OCI-M2 (cell line): ENCODE measurements at regions not wholly inside any gene's neighbourhood (a gene's known extent, or its start where the extent isn't known, plus 50 kb on each side); places are given as distances from the start of the nearest gene placed in this dataset.

Experiments
- DNase-seq: peaks from one replicate; lab custom pipeline; 2025; ENCODE audit not compliant: unreplicated experiment; lab: John Stamatoyannopoulos, UW

GRCh38 chr16:87075319-87075860, 241.8 kb downstream of the C16orf95 start:
- DNase-seq = no peak

DNA sequence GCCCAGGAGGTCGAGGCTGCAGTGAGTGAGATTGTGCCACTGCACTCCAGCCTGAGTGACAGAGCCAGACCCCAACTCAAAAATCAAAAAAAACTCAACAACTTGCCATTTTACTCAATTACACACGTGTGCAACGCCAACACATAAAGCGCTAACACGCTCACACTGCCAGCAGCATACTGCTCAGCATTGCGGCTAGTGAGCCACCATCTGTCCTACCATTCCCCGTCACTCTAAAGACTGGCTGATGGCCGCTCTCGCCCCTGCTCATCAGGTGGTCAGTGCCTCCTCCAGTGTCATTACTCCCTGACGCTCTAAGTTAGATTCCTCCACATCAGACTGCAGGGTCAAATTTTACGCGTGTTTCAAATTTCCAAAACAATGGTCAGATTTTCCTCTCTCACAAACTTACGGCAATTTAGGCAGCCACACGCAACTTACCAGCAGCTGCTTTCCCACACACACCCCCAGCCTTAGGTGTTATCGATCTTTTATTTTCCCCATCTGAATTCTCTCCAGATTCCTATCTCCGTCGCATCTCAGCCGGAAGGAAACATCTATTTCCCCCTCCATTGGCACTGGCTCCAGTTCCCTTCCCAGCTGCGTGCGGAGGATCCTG, 240.8 kb downstream of the C16orf95 start:
- DNase-seq = no peak

DNA sequence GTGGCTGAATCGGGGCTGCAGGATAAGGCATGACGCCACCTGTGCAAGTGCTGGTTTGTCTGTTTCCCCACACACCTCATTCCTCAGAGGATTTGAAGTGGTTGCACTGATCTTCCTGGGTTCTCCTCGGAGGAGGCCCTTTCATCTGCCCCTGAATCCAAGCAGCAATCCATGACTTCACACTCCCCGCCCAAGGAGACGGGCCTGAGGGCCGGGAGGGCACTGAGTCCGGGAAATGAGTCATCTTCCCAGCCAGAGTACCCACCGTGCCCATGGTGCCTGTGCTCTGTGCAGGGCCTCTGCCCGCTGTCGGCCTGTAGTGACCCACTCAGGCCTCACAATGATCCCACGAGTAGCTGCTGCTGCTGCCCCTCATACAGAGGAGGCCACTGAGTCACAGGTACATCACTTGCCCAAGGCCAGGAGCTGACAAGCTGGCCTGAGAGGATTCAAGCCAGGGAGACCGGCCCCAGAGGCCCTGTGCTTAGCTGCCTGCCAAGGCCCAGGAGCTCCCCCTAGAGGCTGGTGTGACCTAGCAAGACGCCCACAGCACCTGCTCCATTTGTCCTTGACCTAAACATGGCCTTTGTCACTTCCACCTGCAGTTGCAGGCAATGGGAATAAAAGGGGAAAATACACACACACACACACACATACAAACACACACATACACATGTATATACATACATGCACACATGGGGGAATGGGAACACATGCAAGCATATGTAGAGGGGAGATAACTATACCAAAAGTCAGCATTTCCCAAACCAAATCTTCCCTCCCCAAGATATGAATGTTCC, 240.0 kb downstream of the C16orf95 start:
- no peak for DNase-seq

GRCh38 chr16:87077750-87078127, 239.5 kb downstream of the C16orf95 start:
- no peak for DNase-seq

GRCh38 chr16:87080571-87081167, 236.5 kb downstream of the C16orf95 start:
- DNase-seq = no peak

- DNase-seq = no peak
Measured at GRCh38 chr16:87085441-87085840, 231.8 kb downstream of the C16orf95 start.

- DNase-seq = no peak
Measured at GRCh38 chr16:87086156-87086555, 231.0 kb downstream of the C16orf95 start.

DNA sequence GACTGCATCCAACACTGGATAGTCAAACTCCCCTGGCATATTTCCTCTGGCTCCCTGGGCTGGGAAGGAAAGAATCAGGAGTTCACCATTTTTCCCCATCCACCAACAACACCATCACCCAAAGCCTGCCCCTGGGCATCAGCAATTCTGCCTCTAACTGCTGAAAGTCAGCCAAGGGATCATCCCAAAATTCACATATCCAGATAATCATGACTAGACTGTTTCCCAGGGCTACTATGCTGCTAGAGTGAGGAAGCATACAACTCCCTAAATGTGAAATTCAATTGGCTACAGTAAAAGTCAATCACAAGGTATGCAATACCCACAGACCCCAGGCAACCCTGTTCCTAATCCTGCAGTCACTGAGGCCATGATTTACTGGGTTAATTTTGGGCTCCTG, 230.6 kb downstream of the C16orf95 start:
- DNase-seq = no peak

DNA sequence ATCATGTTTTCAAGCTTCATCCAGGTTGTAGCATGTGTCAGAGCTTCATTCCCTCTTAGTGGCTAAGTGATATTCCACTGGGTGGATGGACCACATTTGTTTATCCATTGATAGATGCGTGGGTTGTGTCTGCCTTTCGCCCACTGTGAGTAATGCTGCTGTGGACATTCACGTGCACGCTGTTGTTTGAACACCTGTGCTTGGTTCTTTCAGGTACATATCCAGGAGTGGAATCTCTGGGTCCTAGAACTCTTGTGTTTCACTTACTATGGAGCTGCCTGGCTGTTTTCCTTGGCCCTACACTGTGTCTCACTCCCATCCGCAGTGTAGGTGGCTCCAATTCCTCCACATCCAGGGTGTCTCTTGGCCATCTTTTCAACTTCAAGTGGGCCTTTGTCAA, 224.2 kb downstream of the C16orf95 start:
- no peak for DNase-seq

DNA sequence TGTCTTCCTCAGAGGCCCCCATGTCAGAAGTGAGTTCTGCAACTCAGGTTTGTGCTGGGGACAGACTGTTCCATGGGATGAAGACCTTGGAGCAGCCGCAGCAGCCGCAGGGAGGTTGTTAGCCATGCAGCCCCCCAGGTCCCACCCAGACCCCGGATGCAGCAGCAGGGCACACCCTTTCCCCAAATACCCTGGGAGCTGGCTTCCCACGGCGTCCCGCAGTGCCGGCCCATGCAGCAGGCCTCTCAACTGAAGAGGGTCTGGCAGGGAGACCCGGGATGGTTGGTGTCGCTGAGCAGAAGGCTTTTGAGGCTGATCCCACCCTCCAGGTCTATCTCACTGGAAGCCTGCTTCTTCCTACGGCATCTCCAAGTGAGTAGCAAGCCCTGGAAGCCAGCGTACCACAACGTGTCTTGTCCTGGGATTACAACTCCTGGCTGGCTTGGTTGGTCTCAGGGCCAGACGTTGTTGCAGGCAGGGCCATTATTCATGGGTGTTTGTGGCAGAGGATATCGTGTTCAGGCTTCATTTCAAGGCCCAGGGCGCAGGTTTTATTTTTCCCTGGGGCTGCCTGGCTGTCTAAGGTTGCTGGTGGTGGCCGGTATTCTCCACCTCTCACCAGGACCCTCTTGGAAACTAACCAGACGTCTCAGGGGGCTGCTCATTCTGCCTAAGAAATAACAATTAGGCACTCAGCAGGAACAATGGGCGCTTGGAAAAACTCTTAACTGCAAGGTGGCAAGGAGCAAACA, 223.2 kb downstream of the C16orf95 start:
- no peak for DNase-seq

DNA sequence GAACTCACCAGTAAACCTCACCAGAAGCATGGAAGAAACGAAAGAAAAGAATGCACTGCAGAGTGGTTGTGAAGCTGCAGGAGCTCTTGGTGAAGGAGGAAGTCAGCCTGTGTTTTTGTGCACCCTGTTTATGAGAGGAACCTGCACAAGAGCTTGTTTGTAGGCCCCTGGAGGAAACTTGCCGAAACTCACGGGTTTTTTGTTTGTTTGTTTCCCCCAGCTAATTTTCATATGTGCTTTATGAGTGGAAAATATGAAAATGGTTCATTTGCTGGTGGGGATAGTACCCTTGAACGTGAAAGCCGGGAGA, 222.7 kb downstream of the C16orf95 start:
- no peak for DNase-seq

GRCh38 chr16:87095271-87095670, 221.9 kb downstream of the C16orf95 start:
- no peak for DNase-seq

DNA sequence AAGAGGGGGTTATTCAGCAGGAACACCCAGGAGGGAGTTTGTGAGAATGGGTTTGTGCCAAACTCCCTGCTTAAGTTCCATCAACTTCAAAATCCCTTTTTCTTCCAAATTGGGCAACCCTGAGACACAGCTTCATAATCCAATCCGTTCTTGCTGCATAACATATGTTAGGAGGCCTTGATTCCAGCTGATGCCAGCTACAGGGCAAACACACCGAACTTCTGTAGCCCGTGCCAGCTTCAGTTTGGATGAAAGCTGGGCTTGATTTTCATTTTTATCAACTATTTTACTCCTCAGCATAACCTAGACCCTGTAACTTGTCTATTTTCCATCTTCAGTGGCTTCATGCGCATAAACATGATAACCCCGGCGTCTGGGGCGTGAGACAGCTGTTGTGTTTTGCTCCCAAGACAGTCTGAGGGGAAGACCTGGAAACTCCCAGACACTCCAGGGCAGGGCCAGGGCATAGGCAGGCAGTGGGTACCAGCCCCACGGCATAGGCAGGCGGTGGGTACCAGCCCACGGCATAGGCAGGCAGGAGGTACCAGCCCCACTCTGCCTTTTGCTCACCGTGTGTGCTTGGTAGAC, 220.4 kb downstream of the C16orf95 start:
- DNase-seq = no peak

DNA sequence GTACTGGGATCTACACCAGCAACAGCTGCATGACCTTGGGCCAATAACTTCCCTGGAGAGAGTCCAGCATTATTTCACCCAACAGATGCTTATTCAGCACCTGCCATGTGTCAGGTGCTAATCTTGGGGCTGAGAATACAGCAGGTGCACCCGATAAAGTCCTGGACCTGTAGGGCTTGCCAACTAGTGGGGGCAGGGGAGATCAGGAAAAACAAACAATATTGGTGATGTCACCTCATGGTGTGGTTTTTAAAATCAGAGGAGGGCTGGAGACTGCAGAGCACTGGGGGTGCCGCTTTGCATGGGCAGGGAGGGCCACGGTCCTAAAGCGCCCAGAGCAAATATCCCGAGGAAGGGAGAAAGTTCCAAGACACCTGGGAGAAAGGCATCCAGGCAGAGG, 218.8 kb downstream of the C16orf95 start:
- DNase-seq = no peak

GRCh38 chr16:87098976-87099720, 218.0 kb downstream of the C16orf95 start:
- no peak for DNase-seq

GRCh38 chr16:87100306-87101058, 216.7 kb downstream of the C16orf95 start:
- DNase-seq = no peak

GRCh38 chr16:87101903-87102302, 215.3 kb downstream of the C16orf95 start:
- DNase-seq = no peak

DNA sequence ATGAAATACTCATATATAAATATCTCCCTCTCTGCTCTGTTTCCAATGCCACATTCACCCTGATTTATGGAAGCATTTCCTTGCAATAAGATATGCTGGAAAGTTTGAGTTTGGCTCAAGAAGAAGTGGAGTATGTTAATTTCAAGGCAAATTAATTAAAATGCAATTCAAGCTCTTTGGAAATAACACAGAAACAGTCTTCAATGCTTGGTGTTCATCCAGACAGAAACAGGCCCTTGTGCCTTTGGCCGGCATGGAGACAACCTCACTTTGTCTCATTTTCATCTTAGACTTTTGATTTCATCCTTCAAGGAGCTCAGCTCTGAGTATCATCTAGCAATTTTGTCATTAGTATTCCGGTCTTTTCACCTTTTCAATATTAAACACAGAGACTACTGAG, 210.0 kb downstream of the C16orf95 start:
- no peak for DNase-seq

- no peak for DNase-seq
Measured at GRCh38 chr16:87108278-87108677, 208.9 kb downstream of the C16orf95 start.

GRCh38 chr16:87108941-87109340, 208.3 kb downstream of the C16orf95 start:
- DNase-seq = no peak
